Naive B cell (primary cell): ENCODE measurements at regions not wholly inside any gene's neighbourhood (a gene's known extent, or its start where the extent isn't known, plus 50 kb on each side); places are given as distances from the start of the nearest gene placed in this dataset.

Experiments
- ATAC-seq, 2 donors: fragments of 150-1000 bp; cut with Tn5 transposase; 2 replicates each; pipeline ENCODE4 v1.10.0; 2021; ENCODE audit warnings: low read depth in 2 of 2, mild to moderate bottlenecking in 2 of 2, moderate library complexity in 2 of 2
- DNase-seq: peaks from one replicate; pipeline ENCODE4 v3.0.0; 2022
- H3K27ac Mint-ChIP-seq, 6 donors: one replicate each; pipeline ENCODE4 v1.8.0; 2020 to 2022; ENCODE audit warnings: mild to moderate bottlenecking in 6 of 6, mixed read lengths in 6 of 6, moderate library complexity in 5 of 6, inconsistent platforms in 2 of 6
- H3K27me3 Mint-ChIP-seq, 3 donors: one replicate each; pipeline ENCODE4 v1.8.0; 2021 to 2022; ENCODE audit warnings: mixed read lengths in 3 of 3, mild to moderate bottlenecking in 1 of 3
- H3K36me3 Mint-ChIP-seq, 2 donors: one replicate each; pipeline ENCODE4 v1.8.0; 2020 to 2022; ENCODE audit warnings: mixed read lengths in 2 of 2, inconsistent platforms in 1 of 2, mild to moderate bottlenecking in 1 of 2
- H3K4me1 Mint-ChIP-seq, 3 donors: one replicate each; pipeline ENCODE4 v1.8.0; 2020 to 2022; ENCODE audit warnings: mixed read lengths in 3 of 3, inconsistent platforms in 1 of 3, mild to moderate bottlenecking in 1 of 3, moderate library complexity in 1 of 3
- H3K4me3 Mint-ChIP-seq, 8 donors: one replicate each; pipeline ENCODE4 v1.8.0; 2020 to 2022; ENCODE audit warnings: mild to moderate bottlenecking in 8 of 8, mixed read lengths in 8 of 8, moderate library complexity in 8 of 8, inconsistent platforms in 2 of 8
- H3K9me3 Mint-ChIP-seq, 7 donors: one replicate each; pipeline ENCODE4 v1.8.0; 2020 to 2022; ENCODE audit warnings: mixed read lengths in 7 of 7, mild to moderate bottlenecking in 5 of 7, inconsistent platforms in 2 of 7, moderate library complexity in 1 of 7

DNA sequence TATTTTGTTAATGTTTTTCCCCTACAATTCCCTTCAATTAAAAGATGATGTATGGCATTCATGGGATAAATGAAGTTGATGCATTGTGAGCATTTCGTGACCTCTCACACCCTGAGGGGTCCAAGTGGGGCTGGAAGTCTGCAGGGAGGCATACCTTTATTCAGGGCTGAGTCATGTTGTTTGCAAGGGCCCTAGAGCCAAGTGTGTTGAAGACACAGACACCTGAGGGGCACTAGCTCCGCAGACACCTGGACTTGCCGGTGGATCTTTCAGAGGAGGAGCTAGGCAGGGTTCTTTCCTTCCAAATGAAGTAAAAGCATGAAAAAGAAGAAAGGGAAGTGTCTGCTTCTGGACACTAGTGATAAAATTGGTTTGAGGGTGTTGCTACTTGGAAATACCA lies 57.0 kb upstream of the RGS7 start:
- DNase-seq (no peak), ATAC-seq (no peak)
- no peak overlapping the region for H3K27ac Mint-ChIP-seq
- no peaks in the 10 kb centered on the region for H3K36me3 Mint-ChIP-seq
- H3K4me1 Mint-ChIP-seq: no peaks in the 10 kb centered on the region
- H3K4me3 Mint-ChIP-seq: no peak overlapping the region
- peaks cover 10 to 18% (median 14%) of the 10 kb centered on the region in 3 donors for H3K27me3 Mint-ChIP-seq
- H3K9me3 Mint-ChIP-seq: peaks cover 0 to 4% (median 0%) of the 10 kb centered on the region in 7 donors

DNA sequence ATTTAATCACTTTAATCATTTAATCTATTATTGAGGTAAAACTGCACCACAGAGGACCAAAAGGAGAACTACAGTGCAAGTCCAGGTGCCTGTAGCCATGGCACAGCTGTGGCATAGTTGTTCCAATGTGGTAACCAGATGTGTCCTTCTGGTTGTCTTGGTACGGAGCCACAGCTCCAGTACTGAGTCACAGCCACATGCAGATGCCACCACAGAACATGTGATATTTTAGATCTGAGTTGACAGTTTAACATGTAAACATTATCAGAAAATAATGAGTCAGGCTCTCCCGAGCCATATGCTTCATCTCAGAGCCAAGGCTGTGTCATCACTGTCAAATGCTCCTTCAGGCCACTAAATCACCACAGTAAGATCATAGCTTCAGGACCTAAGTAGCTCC lies 56.4 kb upstream of the RGS7 start:
- H3K4me1 Mint-ChIP-seq: no peaks in the 10 kb centered on the region
- peaks cover 0 to 4% (median 0%) of the 10 kb centered on the region in 7 donors for H3K9me3 Mint-ChIP-seq
- no peak overlapping the region for H3K27ac Mint-ChIP-seq
- H3K27me3 Mint-ChIP-seq: peaks cover 9 to 19% (median 13%) of the 10 kb centered on the region in 3 donors
- DNase-seq (no peak), ATAC-seq (no peak)
- no peaks in the 10 kb centered on the region for H3K36me3 Mint-ChIP-seq
- no peak overlapping the region for H3K4me3 Mint-ChIP-seq

DNA sequence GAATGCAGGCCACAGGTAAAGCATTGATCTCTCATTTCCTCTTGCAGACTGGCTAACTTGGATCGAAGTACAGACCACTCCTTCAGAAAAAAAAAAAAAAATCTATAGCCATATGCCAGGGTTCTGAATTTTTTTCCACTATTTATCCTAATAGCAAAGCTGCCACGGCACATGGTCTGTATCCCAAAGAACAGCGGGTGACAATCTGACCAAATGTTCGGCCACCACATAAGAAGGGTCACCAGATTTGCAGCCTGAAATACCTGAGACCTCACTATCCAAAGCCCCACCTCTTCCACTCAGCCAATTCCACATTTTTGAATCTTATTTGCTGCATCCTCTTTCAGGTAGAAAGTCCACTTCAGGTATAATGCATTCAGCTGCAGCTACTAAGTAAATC lies 55.6 kb upstream of the RGS7 start:
- Mint-ChIP-seq H3K9me3 (peaks cover 0 to 4% (median 0%) of the 10 kb centered on the region in 7 donors), H3K36me3 (no peaks in the 10 kb centered on the region), H3K27me3 (peaks cover 3 to 19% (median 7%) of the 10 kb centered on the region in 3 donors), H3K4me3 (no peak overlapping the region), H3K4me1 (no peaks in the 10 kb centered on the region), H3K27ac (no peak overlapping the region)
- no peak for DNase-seq
- no peak for ATAC-seq

DNA sequence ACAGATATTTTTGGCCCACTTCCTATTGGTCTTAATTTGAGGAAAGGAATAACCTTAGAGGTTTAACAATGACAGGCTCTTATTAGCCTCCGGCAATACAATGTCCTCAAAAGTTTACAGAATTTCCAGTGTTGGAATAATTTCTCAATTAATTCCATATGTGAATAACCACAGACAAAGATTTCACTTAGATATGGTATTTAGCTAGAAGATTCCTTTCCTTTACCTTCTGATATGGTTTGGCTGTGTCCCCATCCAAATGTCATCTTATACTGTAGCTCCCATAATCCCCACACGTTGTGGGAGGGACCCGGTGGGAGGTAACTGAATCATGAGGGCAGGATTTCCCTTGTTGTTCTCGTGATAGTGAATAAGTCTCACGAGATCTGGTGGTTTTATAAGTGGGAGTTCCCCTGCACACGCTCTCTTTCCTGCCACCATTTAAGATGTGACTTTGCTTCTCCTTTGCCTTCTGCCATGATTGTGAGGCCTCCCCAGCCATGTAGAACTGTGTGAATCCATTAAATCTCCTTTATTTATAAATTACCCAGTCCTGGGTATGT lies 54.9 kb upstream of the RGS7 start:
- peaks cover 0 to 4% (median 0%) of the 10 kb centered on the region in 7 donors for H3K9me3 Mint-ChIP-seq
- ATAC-seq (no peak), DNase-seq (no peak)
- H3K27ac Mint-ChIP-seq: peak overlapping the region in 1 of 6 donors; percentile 34
- H3K27me3 Mint-ChIP-seq: peaks cover 0 to 19% (median 3%) of the 10 kb centered on the region in 3 donors
- no peaks in the 10 kb centered on the region for H3K4me1 Mint-ChIP-seq
- H3K4me3 Mint-ChIP-seq: no peak overlapping the region
- no peaks in the 10 kb centered on the region for H3K36me3 Mint-ChIP-seq

DNA sequence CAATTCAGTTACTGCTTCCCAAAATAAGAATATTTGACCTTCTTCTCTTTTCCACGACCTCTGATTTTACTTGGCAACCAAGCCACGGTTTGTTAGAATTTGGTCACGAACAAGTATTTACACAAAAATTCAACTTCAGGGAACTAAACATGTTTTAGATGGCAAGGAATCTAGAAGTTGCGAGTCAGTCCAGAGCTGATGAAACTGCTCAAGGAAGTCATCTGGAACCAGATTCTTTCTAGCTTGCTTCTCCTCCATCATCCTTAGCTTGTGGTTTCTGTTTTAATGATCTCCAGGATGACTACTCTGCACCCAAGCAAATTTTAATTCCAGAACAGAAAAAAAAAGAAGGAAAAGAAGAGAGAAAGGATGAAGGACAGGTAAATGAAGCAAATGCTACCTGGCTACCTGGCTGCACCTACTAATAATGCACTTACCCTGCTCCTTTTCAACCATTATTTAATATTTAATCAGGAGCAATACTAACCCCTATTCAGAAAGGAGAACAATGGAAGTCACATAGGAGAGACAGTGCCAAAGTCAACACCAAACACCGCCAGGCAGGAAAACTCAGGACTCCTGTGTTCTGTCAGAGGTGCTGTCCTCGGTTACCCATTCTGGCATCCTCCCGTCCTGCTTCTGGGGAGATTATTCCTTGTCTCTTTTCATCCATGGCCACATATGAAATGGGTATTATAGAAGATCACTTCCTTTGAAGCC lies 54.2 kb upstream of the RGS7 start:
- Mint-ChIP-seq H3K27ac (no peak overlapping the region), H3K9me3 (peaks cover 0 to 4% (median 0%) of the 10 kb centered on the region in 7 donors), H3K4me3 (no peak overlapping the region), H3K4me1 (no peaks in the 10 kb centered on the region), H3K27me3 (peaks cover 0 to 19% (median 3%) of the 10 kb centered on the region in 3 donors), H3K36me3 (no peaks in the 10 kb centered on the region)
- ATAC-seq (no peak), DNase-seq (no peak)

DNA sequence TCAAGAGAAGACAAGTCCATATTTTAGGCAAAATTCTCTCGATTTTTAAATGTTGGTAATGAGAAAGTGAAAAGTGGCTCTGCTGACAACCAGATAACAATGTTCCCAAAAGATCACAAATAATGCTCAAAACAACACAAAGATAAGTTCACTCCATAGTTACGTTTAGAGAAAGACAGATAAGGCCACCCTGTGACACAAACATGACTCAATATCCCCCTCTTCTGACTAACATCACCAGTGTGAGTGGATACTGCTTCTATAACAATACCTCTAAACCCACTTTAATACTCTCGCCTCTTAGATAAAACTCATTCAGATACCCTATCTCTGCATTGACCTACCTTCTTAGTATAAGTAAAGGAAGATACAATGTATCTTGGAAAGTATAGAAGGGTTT lies 51.2 kb upstream of the RGS7 start:
- no peak overlapping the region for H3K27ac Mint-ChIP-seq
- no peak overlapping the region for H3K4me3 Mint-ChIP-seq
- no peaks in the 10 kb centered on the region for H3K36me3 Mint-ChIP-seq
- DNase-seq (peak; percentile 9), ATAC-seq (no peak)
- H3K9me3 Mint-ChIP-seq: peaks cover 0 to 4% (median 0%) of the 10 kb centered on the region in 7 donors
- H3K4me1 Mint-ChIP-seq: no peaks in the 10 kb centered on the region
- H3K27me3 Mint-ChIP-seq: peaks cover 0 to 19% (median 5%) of the 10 kb centered on the region in 3 donors
